Natural killer cell (primary cell): ENCODE measurements at regions not wholly inside any gene's neighbourhood (a gene's known extent, or its start where the extent isn't known, plus 50 kb on each side); places are given as distances from the start of the nearest gene placed in this dataset.

Experiments
- ATAC-seq, 3 donors: fragments of 150-1000 bp in 2 of 3; fragments of 200-7000 bp in 1 of 3; cut with Tn5 transposase; 1 replicate in 1 of 3; 2 replicates in 2 of 3; pipeline ENCODE4 v1.10.0; 2021; ENCODE audit warnings: mild to moderate bottlenecking in 2 of 3, moderate library complexity in 2 of 3
- DNase-seq, 2 donors: peaks; one replicate each; pipeline versions ENCODE4 v3.0.0 to v3.0.0-alpha.2; 2013 to 2021; ENCODE audit warnings: mixed read lengths in 1 of 2
- H3K27ac ChIP-seq: one replicate; pipeline ENCODE4 v1.5.1; 2013; ENCODE audit warnings: mild to moderate bottlenecking, low read length
- H3K27me3 ChIP-seq: one replicate; pipeline ENCODE4 v1.6.1; 2013; ENCODE audit warnings: low read length; ENCODE audit not compliant: control insufficient read depth, insufficient read depth
- H3K36me3 ChIP-seq: one replicate; pipeline ENCODE4 v1.6.1; 2013; ENCODE audit warnings: low read length; ENCODE audit not compliant: control insufficient read depth, insufficient read depth
- H3K4me1 ChIP-seq: one replicate; pipeline ENCODE4 v1.6.1; 2013; ENCODE audit warnings: low read length; ENCODE audit not compliant: control insufficient read depth, insufficient read depth
- H3K4me3 ChIP-seq: one replicate; pipeline ENCODE4 v1.5.1; 2013; ENCODE audit warnings: low read length
- H3K9me3 ChIP-seq: one replicate; pipeline ENCODE4 v1.6.1; 2013; ENCODE audit warnings: low read length; ENCODE audit not compliant: control insufficient read depth, insufficient read depth
- H3K27ac Mint-ChIP-seq, 2 donors: one replicate each; pipeline ENCODE4 v1.8.0; 2022; ENCODE audit warnings: mild to moderate bottlenecking in 2 of 2, mixed read lengths in 2 of 2, moderate library complexity in 1 of 2
- H3K27me3 Mint-ChIP-seq, 2 donors: one replicate each; pipeline ENCODE4 v1.8.0; 2022; ENCODE audit warnings: low read depth in 2 of 2, mixed read lengths in 2 of 2
- H3K36me3 Mint-ChIP-seq: one replicate; pipeline ENCODE4 v1.8.0; 2022; ENCODE audit warnings: mixed read lengths
- H3K4me1 Mint-ChIP-seq, 2 donors: one replicate each; pipeline ENCODE4 v1.8.0; 2022; ENCODE audit warnings: mixed read lengths in 2 of 2
- H3K4me3 Mint-ChIP-seq: one replicate; pipeline ENCODE4 v1.8.0; 2022; ENCODE audit warnings: mild to moderate bottlenecking, moderate library complexity, mixed read lengths
- H3K9me3 Mint-ChIP-seq, 2 donors: one replicate each; pipeline ENCODE4 v1.8.0; 2022; ENCODE audit warnings: mixed read lengths in 2 of 2
- WGBS: methylation state at CpG from one replicate; pipeline ENCODE4 v1.1.7; 2013; ENCODE audit warnings: missing lambda C conversion rate; ENCODE audit not compliant: insufficient coverage; 5-methylcytosine and 5-hydroxymethylcytosine counted together
- intact Hi-C: fragments of 100-400 bp; cut with micrococcal nuclease; formaldehyde crosslinking; loops from one replicate; pipeline ENCODE4 v1.14.2; 2022
- TF ChIP-seq, protein P1 (sequence below): fragments of 200-600 bp; IDR thresholded peaks from one replicate; pipeline ENCODE4 v1.8.0; 2022; ENCODE audit warnings: antibody characterized with exemption

DNA sequence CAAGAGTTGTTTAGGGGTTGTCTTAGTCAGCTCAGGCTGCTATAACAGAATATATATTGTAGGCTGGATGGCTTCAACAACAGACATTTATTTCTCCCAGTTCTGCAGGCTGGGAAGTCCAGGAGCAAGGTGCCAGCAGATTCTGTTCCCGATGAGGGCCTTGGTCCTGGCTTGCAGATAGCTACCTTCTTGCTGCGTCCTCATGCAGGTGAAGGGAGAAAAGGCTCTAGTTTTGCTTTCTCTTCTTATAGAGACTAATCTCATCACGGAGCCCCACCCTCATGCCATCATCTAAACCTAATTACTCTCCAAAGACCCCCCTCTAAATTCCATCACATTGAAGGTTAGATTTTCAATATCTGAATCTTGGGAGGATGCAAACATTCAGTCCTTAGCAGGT is 246.0 kb upstream of the ANKRD55 start:
- H3K27ac ChIP-seq = peak overlapping the region; percentile 70
- intact Hi-C loops = no loop called here
- H3K4me1 Mint-ChIP-seq = peaks cover 8 to 22% of the 10 kb centered on the region in 2 donors
- ATAC-seq = no peak
- no peaks in the 10 kb centered on the region for H3K36me3 ChIP-seq
- no peak overlapping the region for H3K4me3 ChIP-seq
- H3K36me3 Mint-ChIP-seq = no peaks in the 10 kb centered on the region
- peak in 1 of 2 donors; percentile 41 for DNase-seq
- no peak overlapping the region for H3K27ac Mint-ChIP-seq
- no peaks in the 10 kb centered on the region for H3K9me3 Mint-ChIP-seq
- H3K27me3 ChIP-seq = no peaks in the 10 kb centered on the region
- TF ChIP-seq, protein P1, sequence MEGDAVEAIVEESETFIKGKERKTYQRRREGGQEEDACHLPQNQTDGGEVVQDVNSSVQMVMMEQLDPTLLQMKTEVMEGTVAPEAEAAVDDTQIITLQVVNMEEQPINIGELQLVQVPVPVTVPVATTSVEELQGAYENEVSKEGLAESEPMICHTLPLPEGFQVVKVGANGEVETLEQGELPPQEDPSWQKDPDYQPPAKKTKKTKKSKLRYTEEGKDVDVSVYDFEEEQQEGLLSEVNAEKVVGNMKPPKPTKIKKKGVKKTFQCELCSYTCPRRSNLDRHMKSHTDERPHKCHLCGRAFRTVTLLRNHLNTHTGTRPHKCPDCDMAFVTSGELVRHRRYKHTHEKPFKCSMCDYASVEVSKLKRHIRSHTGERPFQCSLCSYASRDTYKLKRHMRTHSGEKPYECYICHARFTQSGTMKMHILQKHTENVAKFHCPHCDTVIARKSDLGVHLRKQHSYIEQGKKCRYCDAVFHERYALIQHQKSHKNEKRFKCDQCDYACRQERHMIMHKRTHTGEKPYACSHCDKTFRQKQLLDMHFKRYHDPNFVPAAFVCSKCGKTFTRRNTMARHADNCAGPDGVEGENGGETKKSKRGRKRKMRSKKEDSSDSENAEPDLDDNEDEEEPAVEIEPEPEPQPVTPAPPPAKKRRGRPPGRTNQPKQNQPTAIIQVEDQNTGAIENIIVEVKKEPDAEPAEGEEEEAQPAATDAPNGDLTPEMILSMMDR = no peak
- peak overlapping the region; percentile 80 for H3K4me3 Mint-ChIP-seq
- peaks cover 25% of the 10 kb centered on the region for H3K4me1 ChIP-seq
- H3K9me3 ChIP-seq = no peaks in the 10 kb centered on the region
- 79% methylated on average over 2 of the region's 3 CpGs for WGBS
- peaks cover 11 to 17% of the 10 kb centered on the region in 2 donors for H3K27me3 Mint-ChIP-seq

DNA sequence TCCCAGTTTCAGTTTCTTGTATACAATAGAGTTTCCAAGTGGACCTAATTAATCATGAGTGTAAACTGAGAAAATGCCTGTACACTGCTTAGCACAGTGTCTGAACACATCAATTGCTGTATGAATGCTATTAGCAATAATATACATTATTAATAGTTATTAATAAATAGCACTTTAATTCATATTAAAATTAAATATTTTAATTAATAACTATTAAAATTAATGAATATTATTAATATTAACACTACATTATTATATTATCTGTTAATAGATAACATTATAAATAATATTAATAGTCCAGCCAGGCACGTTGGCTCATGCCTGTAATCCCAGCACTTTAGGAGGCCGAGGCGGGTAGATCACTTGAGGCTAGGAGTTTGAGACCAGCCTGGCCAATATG is 244.9 kb upstream of the ANKRD55 start:
- Mint-ChIP-seq H3K4me3 (no peak overlapping the region), H3K36me3 (no peaks in the 10 kb centered on the region), H3K4me1 (peaks cover 8 to 22% of the 10 kb centered on the region in 2 donors), H3K27me3 (peaks cover 8 to 14% of the 10 kb centered on the region in 2 donors), H3K9me3 (no peaks in the 10 kb centered on the region), H3K27ac (no peak overlapping the region)
- TF ChIP-seq, protein P1 = no peak
- WGBS = 100% methylated on average over 3 of the region's 3 CpGs
- no peaks in the 10 kb centered on the region for H3K9me3 ChIP-seq
- intact Hi-C loops = no loop called here
- H3K36me3 ChIP-seq = no peaks in the 10 kb centered on the region
- H3K27ac ChIP-seq = no peak overlapping the region
- ATAC-seq = no peak
- H3K4me1 ChIP-seq = peaks cover 25% of the 10 kb centered on the region
- DNase-seq = no peak
- H3K4me3 ChIP-seq = no peak overlapping the region
- H3K27me3 ChIP-seq = no peaks in the 10 kb centered on the region

DNA sequence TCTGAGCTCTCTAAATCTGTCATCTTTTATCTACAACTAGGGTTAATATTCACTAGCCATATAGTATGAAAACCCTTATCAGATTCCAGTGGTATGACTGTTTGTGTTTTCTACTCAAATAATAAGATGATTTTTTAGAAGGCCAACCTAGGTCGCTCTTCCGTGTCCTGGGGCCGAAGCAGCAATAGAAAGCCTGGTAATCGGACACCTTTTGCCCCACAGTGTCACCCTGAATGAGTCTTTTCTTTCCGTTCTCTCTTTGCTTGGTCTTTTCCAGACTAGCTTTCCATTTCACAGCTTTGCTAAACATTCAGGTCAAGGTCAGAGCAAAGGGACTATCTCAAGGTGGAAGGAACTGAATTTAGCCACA is 243.3 kb upstream of the ANKRD55 start:
- H3K4me1 ChIP-seq = peaks cover 16% of the 10 kb centered on the region
- H3K9me3 ChIP-seq = no peaks in the 10 kb centered on the region
- 78% methylated on average over 5 of the region's 5 CpGs for WGBS
- TF ChIP-seq, protein P1 = no peak
- no peak for ATAC-seq
- Mint-ChIP-seq H3K36me3 (no peaks in the 10 kb centered on the region), H3K4me1 (peaks cover 4 to 15% of the 10 kb centered on the region in 2 donors), H3K27ac (no peak overlapping the region), H3K27me3 (peaks cover 7 to 12% of the 10 kb centered on the region in 2 donors), H3K4me3 (no peak overlapping the region), H3K9me3 (no peaks in the 10 kb centered on the region)
- no peak overlapping the region for H3K27ac ChIP-seq
- no peaks in the 10 kb centered on the region for H3K36me3 ChIP-seq
- DNase-seq = no peak
- no peaks in the 10 kb centered on the region for H3K27me3 ChIP-seq
- H3K4me3 ChIP-seq = no peak overlapping the region
- intact Hi-C loops = no loop called here

DNA sequence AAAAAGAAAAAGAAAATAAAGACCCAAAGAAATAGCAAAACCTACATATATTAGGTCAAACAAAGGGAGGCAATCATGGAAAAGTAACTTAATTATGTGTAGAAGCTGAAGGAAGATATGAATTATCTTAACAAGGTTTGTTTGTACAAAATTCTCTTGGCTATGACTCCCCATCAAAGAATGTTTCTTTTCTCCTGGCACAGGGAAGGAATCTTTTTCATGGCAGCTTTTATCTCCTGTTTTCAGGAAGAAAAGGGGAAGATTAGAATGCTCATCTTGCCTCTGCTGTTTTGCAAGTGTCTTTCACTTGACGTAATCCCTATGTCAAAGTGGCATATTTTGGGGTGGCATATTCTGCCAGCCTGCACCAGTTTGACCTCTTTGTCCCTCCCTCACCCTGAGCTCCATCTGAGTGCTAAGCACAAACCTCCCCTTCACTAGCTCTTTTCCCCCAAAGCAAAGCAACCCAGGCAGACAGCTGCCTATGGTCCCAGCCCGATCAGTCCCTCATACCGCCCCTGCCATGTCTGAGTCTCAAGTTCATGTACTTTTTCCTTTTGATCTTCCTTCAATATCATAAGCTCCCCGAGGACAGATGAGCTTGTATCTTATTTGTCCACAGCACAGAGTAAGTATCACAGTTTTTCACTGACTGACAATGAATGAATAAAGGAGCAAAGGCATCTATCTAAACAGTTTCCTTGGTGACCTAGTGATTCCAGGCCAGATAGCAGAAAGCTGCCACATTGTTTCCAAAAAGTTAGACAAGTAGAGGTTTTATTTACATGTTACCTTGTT is 242.8 kb upstream of the ANKRD55 start:
- Mint-ChIP-seq H3K27ac (no peak overlapping the region), H3K27me3 (peaks cover 6 to 7% of the 10 kb centered on the region in 2 donors), H3K36me3 (no peaks in the 10 kb centered on the region), H3K4me3 (no peak overlapping the region), H3K9me3 (no peaks in the 10 kb centered on the region), H3K4me1 (peaks cover 0 to 10% of the 10 kb centered on the region in 2 donors)
- H3K9me3 ChIP-seq = no peaks in the 10 kb centered on the region
- H3K4me1 ChIP-seq = peaks cover 12% of the 10 kb centered on the region
- no peaks in the 10 kb centered on the region for H3K36me3 ChIP-seq
- no peak overlapping the region for H3K4me3 ChIP-seq
- no peak overlapping the region for H3K27ac ChIP-seq
- intact Hi-C loops = no loop called here
- H3K27me3 ChIP-seq = no peaks in the 10 kb centered on the region
- ATAC-seq (no peak), DNase-seq (no peak)
- 72% methylated on average over 4 of the region's 4 CpGs for WGBS
- TF ChIP-seq, protein P1 = no peak
